H1 (cell line): ENCODE measurements at regions not wholly inside any gene's neighbourhood (a gene's known extent, or its start where the extent isn't known, plus 50 kb on each side); places are given as distances from the start of the nearest gene placed in this dataset.

ENCODE experiments used
- CTCF ChIA-PET: fragments of 300-600 bp; sonication (Branson Sonifier 250); formaldehyde crosslinking; loops from one replicate; lab custom pipeline; 2021; ENCODE audit not compliant: partially characterized antibody; lab: Charles Lee
- POLR2A ChIA-PET: fragments of 300-600 bp; sonication (Branson Sonifier 250); formaldehyde crosslinking; loops from one replicate; lab custom pipeline; 2021; ENCODE audit warnings: inconsistent platforms; ENCODE audit not compliant: partially characterized antibody; lab: Charles Lee
- DNase-seq, 2 experiments: peaks; one replicate each; pipeline versions ENCODE4 v3.0.0 to v3.0.0-alpha.2; 2010 to 2022; ENCODE audit warnings: low spot score in 2 of 2, low read depth in 1 of 2, mixed read lengths in 1 of 2
- FAIRE-seq: peaks from 2 replicates; lab custom pipeline; 2011; peaks lifted over from hg19 to GRCh38; lab: Jason Lieb, UNC
- H2AFZ ChIP-seq: 2 replicates; pipeline ENCODE4 v1.8.1; 2012; ENCODE audit warnings: low read length, inconsistent platforms
- H2AK5ac ChIP-seq: 2 replicates; pipeline ENCODE4 v1.6.1; 2013; ENCODE audit warnings: low read depth, low read length
- H2BK120ac ChIP-seq: replicated peaks from 2 replicates; pipeline ENCODE3; 2013; ENCODE audit warnings: low read depth, low read length, inconsistent platforms
- H2BK12ac ChIP-seq: 2 replicates; pipeline ENCODE4 v1.6.1; 2013; ENCODE audit warnings: low read depth, low read length
- H2BK15ac ChIP-seq: 2 replicates; pipeline ENCODE4 v1.6.1; 2013; ENCODE audit warnings: low read length
- H2BK20ac ChIP-seq: 2 replicates; pipeline ENCODE4 v1.6.1; 2013; ENCODE audit warnings: low read length
- H2BK5ac ChIP-seq: 2 replicates; pipeline ENCODE4 v1.6.1; 2013; ENCODE audit warnings: low read depth, low read length
- H3K14ac ChIP-seq: 2 replicates; pipeline ENCODE4 v1.6.1; 2013; ENCODE audit warnings: inconsistent platforms; ENCODE audit not compliant: insufficient read length
- H3K18ac ChIP-seq: 2 replicates; pipeline ENCODE4 v1.6.1; 2013; ENCODE audit warnings: low read length; ENCODE audit errors: extremely low read depth
- H3K23ac ChIP-seq: 2 replicates; pipeline ENCODE4 v1.6.1; 2013; ENCODE audit warnings: inconsistent platforms; ENCODE audit not compliant: insufficient read length
- H3K23me2 ChIP-seq: 2 replicates; pipeline ENCODE4 v1.6.1; 2013; ENCODE audit warnings: low read depth, low read length
- H3K27ac ChIP-seq: 2 replicates; pipeline ENCODE4 v1.6.1; 2011; ENCODE audit warnings: low read depth, low read length, inconsistent platforms
- H3K27me3 ChIP-seq, 4 experiments: replicated peaks in 1 of 4; 1 replicate in 1 of 4; 2 replicates in 3 of 4; pipeline versions ENCODE4 v1.6.1 to v1.8.1; 2011 to 2013; ENCODE audit warnings: low read length in 3 of 4, mild to moderate bottlenecking in 3 of 4, inconsistent platforms in 2 of 4, mixed read lengths in 2 of 4, moderate library complexity in 1 of 4; ENCODE audit not compliant: control insufficient read depth in 3 of 4, insufficient read depth in 3 of 4; ENCODE audit errors: extremely low read depth in 1 of 4
- H3K36me3 ChIP-seq, 4 experiments: 2 replicates each; pipeline versions ENCODE4 v1.6.1 to v1.8.1; 2011 to 2013; ENCODE audit warnings: mild to moderate bottlenecking in 4 of 4, low read length in 3 of 4, moderate library complexity in 2 of 4, control low read depth in 1 of 4, inconsistent platforms in 1 of 4; ENCODE audit not compliant: insufficient read depth in 4 of 4, control insufficient read depth in 2 of 4
- H3K4ac ChIP-seq: replicated peaks from 2 replicates; pipeline ENCODE3; 2013; ENCODE audit warnings: low read length, low read depth, mixed read lengths, inconsistent platforms; ENCODE audit not compliant: insufficient read length
- H3K4me1 ChIP-seq, 4 experiments: replicated peaks in 1 of 4; 1 replicate in 1 of 4; 2 replicates in 3 of 4; pipeline versions ENCODE4 v1.6.1 to v1.8.1; 2011 to 2013; ENCODE audit warnings: low read length in 3 of 4, inconsistent platforms in 2 of 4, mixed read lengths in 1 of 4; ENCODE audit not compliant: insufficient read depth in 4 of 4, control insufficient read depth in 3 of 4
- H3K4me2 ChIP-seq, 2 experiments: 2 replicates each; pipeline versions ENCODE4 v1.6.1 to v1.8.1; 2011 to 2013; ENCODE audit warnings: low read depth in 2 of 2, low read length in 2 of 2, control low read depth in 1 of 2, inconsistent platforms in 1 of 2, mild to moderate bottlenecking in 1 of 2; ENCODE audit not compliant: insufficient read depth in 1 of 2
- H3K4me3 ChIP-seq, 4 experiments: fragments of 200-600, 300-600 bp in 1 of 4; sonication (generic), shearing (Covaris generic), sonication (Bioruptor Twin) in 1 of 4; 2 replicates each; pipeline versions ENCODE4 v1.5.1 to v1.8.1; 2011 to 2016; ENCODE audit warnings: low read length in 4 of 4, low read depth in 3 of 4, control low read depth in 2 of 4, inconsistent platforms in 2 of 4, mild to moderate bottlenecking in 2 of 4, mixed read lengths in 1 of 4, moderate library complexity in 1 of 4; ENCODE audit not compliant: insufficient read depth in 2 of 4; ENCODE audit errors: extremely low read depth in 1 of 4
- H3K56ac ChIP-seq: replicated peaks from 2 replicates; pipeline ENCODE3; 2013; ENCODE audit warnings: low read depth, mild to moderate bottlenecking, mixed read lengths, low read length, inconsistent platforms; ENCODE audit not compliant: insufficient read length
- H3K79me1 ChIP-seq: 2 replicates; pipeline ENCODE4 v1.6.1; 2013; ENCODE audit warnings: low read depth, low read length, control low read depth
- H3K79me2 ChIP-seq, 2 experiments: 2 replicates each; pipeline versions ENCODE4 v1.6.1 to v1.8.1; 2012 to 2013; ENCODE audit warnings: low read length in 2 of 2, mild to moderate bottlenecking in 2 of 2, inconsistent platforms in 1 of 2; ENCODE audit not compliant: insufficient read depth in 2 of 2, control insufficient read depth in 1 of 2
- H3K9ac ChIP-seq, 4 experiments: replicated peaks in 1 of 4; 1 replicate in 1 of 4; 2 replicates in 3 of 4; pipeline versions ENCODE4 v1.6.1 to v1.8.1; 2011 to 2013; ENCODE audit warnings: low read depth in 3 of 4, low read length in 3 of 4, control low read depth in 2 of 4, mild to moderate bottlenecking in 2 of 4, moderate library complexity in 2 of 4, inconsistent platforms in 1 of 4; ENCODE audit errors: extremely low read depth in 1 of 4
- H3K9me3 ChIP-seq, 2 experiments: 2 replicates each; pipeline versions ENCODE4 v1.6.1 to v1.8.1; 2012 to 2013; ENCODE audit warnings: mild to moderate bottlenecking in 2 of 2, moderate library complexity in 2 of 2, control low read depth in 1 of 2, inconsistent platforms in 1 of 2, low read depth in 1 of 2, low read length in 1 of 2, mixed read lengths in 1 of 2; ENCODE audit not compliant: insufficient read depth in 2 of 2
- H4K20me1 ChIP-seq, 2 experiments: replicated peaks in 1 of 2; 2 replicates each; pipeline versions ENCODE3 to v1.8.1; 2011 to 2013; ENCODE audit warnings: inconsistent platforms in 2 of 2, low read length in 2 of 2, mild to moderate bottlenecking in 1 of 2; ENCODE audit not compliant: insufficient read depth in 2 of 2, control insufficient read depth in 1 of 2
- H4K5ac ChIP-seq: 2 replicates; pipeline ENCODE4 v1.6.1; 2013; ENCODE audit warnings: low read length, low read depth, mixed read lengths, inconsistent platforms; ENCODE audit not compliant: insufficient read length
- H4K8ac ChIP-seq: 2 replicates; pipeline ENCODE4 v1.8.0; 2013; ENCODE audit warnings: mild to moderate bottlenecking, moderate library complexity, low read length, inconsistent platforms; ENCODE audit not compliant: insufficient read depth; ENCODE audit errors: extremely low read depth
- H4K91ac ChIP-seq: replicated peaks from 2 replicates; pipeline ENCODE3; 2013; ENCODE audit warnings: low read length, mixed read lengths, inconsistent platforms; ENCODE audit not compliant: insufficient read length
- ASH2L ChIP-seq: fragments of 200-600, 300-600 bp; sonication (generic); IDR thresholded peaks from one replicate; pipeline ENCODE4 v1.7.1; 2017; ENCODE audit warnings: low read length
- BACH1 ChIP-seq: IDR thresholded peaks from 2 replicates; pipeline ENCODE4 v1.6.1; 2012; ENCODE audit warnings: low read length, improper control_type of control experiment
- CHD2 ChIP-seq: IDR thresholded peaks from 2 replicates; pipeline ENCODE4 v1.6.1; 2012; ENCODE audit warnings: low read length, improper control_type of control experiment
- CREB1 ChIP-seq: IDR thresholded peaks from 2 replicates; pipeline ENCODE4 v1.6.1; 2012; ENCODE audit warnings: inconsistent platforms
- EZH2 ChIP-seq: fragments of 200-600 bp; sonication (generic); IDR thresholded peaks from 2 replicates; pipeline ENCODE4 v1.7.1; 2012; ENCODE audit warnings: low read depth, mild to moderate bottlenecking, moderate library complexity, low read length, inconsistent platforms; ENCODE audit not compliant: severe bottlenecking
- GABPA ChIP-seq: IDR thresholded peaks from 2 replicates; pipeline ENCODE4 v1.6.1; 2011; ENCODE audit warnings: mild to moderate bottlenecking, low read length, moderate library complexity, borderline replicate concordance; ENCODE audit not compliant: insufficient read depth
- JUN ChIP-seq: IDR thresholded peaks from 2 replicates; pipeline ENCODE4 v1.6.1; 2011; ENCODE audit warnings: low read depth, mild to moderate bottlenecking, improper control_type of control experiment, low read length
- KDM4A ChIP-seq: IDR thresholded peaks from one replicate; pipeline ENCODE4 v1.7.1; 2012; ENCODE audit warnings: low read depth, mild to moderate bottlenecking, moderate library complexity, low read length, inconsistent platforms; ENCODE audit not compliant: severe bottlenecking
- MAFK ChIP-seq: IDR thresholded peaks from 2 replicates; pipeline ENCODE4 v1.6.1; 2012; ENCODE audit warnings: low read depth, mild to moderate bottlenecking, improper control_type of control experiment, low read length
- RBBP5 ChIP-seq: IDR thresholded peaks from 2 replicates; pipeline ENCODE4 v1.7.1; 2012; ENCODE audit warnings: low read depth, mild to moderate bottlenecking, inconsistent platforms, low read length, moderate library complexity, borderline replicate concordance
- RFX5 ChIP-seq: IDR thresholded peaks from 2 replicates; pipeline ENCODE4 v1.6.1; 2011; ENCODE audit warnings: low read depth, low read length, improper control_type of control experiment, borderline replicate concordance
- RXRA ChIP-seq: IDR thresholded peaks from 2 replicates; pipeline ENCODE4 v1.6.1; 2011; ENCODE audit warnings: low read depth, mild to moderate bottlenecking, low read length, moderate library complexity; ENCODE audit not compliant: insufficient read depth
- SIX5 ChIP-seq: IDR thresholded peaks from 2 replicates; pipeline ENCODE4 v1.6.1; 2011; ENCODE audit warnings: mild to moderate bottlenecking, low read depth, low read length
- TAF7 ChIP-seq: optimal IDR thresholded peaks from 2 replicates; pipeline ENCODE3; 2011; ENCODE audit warnings: low read depth, mild to moderate bottlenecking, inconsistent platforms, low read length, moderate library complexity, borderline replicate concordance
- TBP ChIP-seq: IDR thresholded peaks from 2 replicates; pipeline ENCODE4 v1.6.1; 2011; ENCODE audit warnings: low read depth, low read length, improper control_type of control experiment
- YY1 ChIP-seq: IDR thresholded peaks from 2 replicates; pipeline ENCODE4 v1.6.1; 2011; ENCODE audit warnings: low read depth, mild to moderate bottlenecking, low read length
- WGBS, 2 experiments: shearing (Covaris generic) in 1 of 2; methylation state at CpG; one replicate each; pipeline versions ENCODE4 v1.1.6 to v1.1.7; 2013 to 2015; ENCODE audit warnings: low lambda C conversion rate in 2 of 2, mixed read lengths in 2 of 2, inconsistent platforms in 1 of 2, low coverage in 1 of 2, missing lambda C conversion rate in 1 of 2; ENCODE audit not compliant: insufficient replicate concordance in 2 of 2, insufficient coverage in 1 of 2, insufficient read length in 1 of 2; ENCODE audit errors: extremely low coverage in 1 of 2, missing lambda C conversion rate in 1 of 2; 5-methylcytosine and 5-hydroxymethylcytosine counted together

DNA sequence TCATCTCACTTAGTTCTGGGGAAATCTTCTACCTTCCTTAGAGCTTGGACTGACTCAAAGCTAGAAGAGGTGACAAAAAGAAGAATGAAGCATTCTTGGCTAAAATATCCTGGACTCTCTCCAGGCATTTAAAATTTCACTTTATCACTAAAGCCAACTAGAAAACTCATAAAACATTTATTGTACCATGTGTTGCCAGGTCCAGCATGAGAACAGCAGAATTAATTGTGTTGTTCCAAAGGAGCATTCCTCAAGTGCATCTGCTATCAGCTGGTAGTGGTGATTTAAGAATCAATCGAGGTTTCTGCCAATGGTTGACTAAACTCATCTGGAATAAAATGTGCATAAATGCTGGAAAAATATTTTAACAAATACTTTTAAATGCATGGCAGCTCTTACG is 147.3 kb upstream of the SSTR4 start:
- Histone ChIP-seq H3K27ac (no peak overlapping the region), H3K14ac (no peak overlapping the region), H4K91ac (no peak overlapping the region), H3K79me1 (no peaks in the 10 kb centered on the region), H3K18ac (no peak overlapping the region), H2AFZ (no peak overlapping the region), H2BK20ac (no peak overlapping the region), H4K8ac (no peak overlapping the region), H3K4me3 (no peak overlapping the region), H3K27me3 (no peaks in the 10 kb centered on the region), H3K79me2 (no peaks in the 10 kb centered on the region), H3K23me2 (no peaks in the 10 kb centered on the region), H3K9me3 (no peaks in the 10 kb centered on the region), H4K5ac (no peak overlapping the region), H3K36me3 (no peaks in the 10 kb centered on the region), H2BK5ac (no peak overlapping the region), H3K9ac (no peak overlapping the region), H2BK15ac (no peak overlapping the region), H3K4me2 (no peak overlapping the region), H2AK5ac (no peak overlapping the region), H3K23ac (no peak overlapping the region), H2BK12ac (no peak overlapping the region), H2BK120ac (no peak overlapping the region), H3K56ac (no peak overlapping the region), H3K4me1 (no peaks in the 10 kb centered on the region), H4K20me1 (no peaks in the 10 kb centered on the region), H3K4ac (no peak overlapping the region)
- DNase-seq (no peak), FAIRE-seq (no peak)
- POLR2A ChIA-PET: no interaction called here
- CTCF ChIA-PET: interaction anchor here (1.4 kb wide), 1 partner anchor 35 kb away, joined by 4 read pairs; no protein-coding TSS in a partner anchor
- WGBS, 2 experiments: 67% methylated on average over 2 of the region's 2 CpGs; no CpG with 5 or more reads in 1 of the 2 experiments
- TF ChIP-seq CREB1 (no peak), GABPA (no peak), CHD2 (no peak), BACH1 (no peak), MAFK (no peak), ASH2L (no peak), TBP (no peak), TAF7 (no peak), KDM4A (no peak), EZH2 (no peak), RXRA (no peak), YY1 (no peak), RBBP5 (no peak), JUN (no peak), RFX5 (no peak), SIX5 (no peak)
